ENCODE measurements at regions not wholly inside any gene's neighbourhood (a gene's known extent, or its start where the extent isn't known, plus 50 kb on each side); places are given as distances from the start of the nearest gene placed in this dataset.
"Not testable (repeated sequence)": the region's sequence is repeated elsewhere in the genome, so short reads cannot be mapped to it uniquely, and the experiment has no call there.

- not testable (repeated sequence) for DNase-seq
Measured at GRCh38 chr15:30688684-30689083, 62.8 kb downstream of the ARHGAP11B start.

- DNase-seq = not testable (repeated sequence)
Measured at GRCh38 chr15:30690153-30690552, 64.2 kb downstream of the ARHGAP11B start.

- DNase-seq = not testable (repeated sequence)
Measured at GRCh38 chr15:30695811-30696210, 69.9 kb downstream of the ARHGAP11B start.

DNA sequence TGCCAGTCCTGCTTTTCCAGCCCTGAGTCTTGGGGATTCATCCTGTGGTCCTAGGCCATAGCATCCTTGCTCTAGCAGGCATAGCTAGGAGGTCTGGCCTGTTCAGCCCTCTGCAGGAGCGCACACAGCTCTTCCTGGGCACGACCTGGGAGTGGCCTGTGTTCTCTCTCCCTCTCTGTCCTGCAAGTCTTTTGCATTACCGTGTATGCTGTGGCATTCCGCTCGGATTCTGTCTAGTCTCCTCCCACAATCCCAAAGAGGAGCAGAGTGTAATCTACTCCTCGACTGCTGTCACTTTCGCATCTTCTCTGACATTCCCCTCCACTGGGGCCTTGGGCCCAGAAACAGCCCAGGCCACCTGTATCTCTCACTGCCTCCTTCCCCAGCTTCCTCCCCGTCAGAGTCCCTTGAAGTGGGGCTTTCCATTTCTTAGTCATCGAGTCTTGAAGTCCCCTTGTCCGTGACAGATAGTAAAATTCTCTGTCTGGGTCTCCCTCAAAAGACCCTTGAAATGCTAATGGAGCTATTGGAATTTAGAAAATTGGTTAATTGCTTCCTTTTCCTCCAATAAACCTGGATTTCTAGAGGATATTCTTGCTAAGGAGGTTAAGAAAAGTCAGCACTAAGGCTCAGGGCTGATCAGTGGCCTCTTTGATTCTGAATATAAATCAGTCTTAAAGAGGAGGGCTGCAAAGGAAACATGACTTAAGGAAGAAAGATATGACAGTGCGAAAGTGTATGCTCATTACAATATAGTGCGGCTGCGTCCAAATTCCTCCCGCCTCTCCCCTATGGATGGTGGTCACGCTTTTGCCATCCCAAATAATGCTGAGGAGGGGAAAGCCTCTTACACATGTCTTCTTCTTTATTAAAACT lies 70.7 kb downstream of the ARHGAP11B start:
- not testable (repeated sequence) for DNase-seq

DNA sequence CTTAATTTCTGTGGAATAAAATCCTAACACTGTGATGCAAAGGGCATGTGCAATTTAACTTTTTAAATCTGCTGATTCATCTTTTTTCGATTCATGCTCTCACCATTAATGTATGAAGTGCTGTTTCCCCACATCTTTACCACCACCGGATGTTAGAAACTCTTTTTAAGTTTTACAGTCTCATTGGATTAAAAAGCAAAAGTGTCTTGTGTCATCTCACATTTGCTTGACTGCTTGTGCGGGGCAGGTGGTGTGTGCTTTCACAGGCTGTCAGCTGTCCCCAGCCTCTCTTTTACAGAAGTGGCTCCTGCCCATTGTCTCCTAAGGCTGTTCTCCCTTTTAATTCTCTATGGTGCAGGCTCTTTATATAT lies 71.4 kb downstream of the ARHGAP11B start:
- DNase-seq = not testable (repeated sequence)

DNA sequence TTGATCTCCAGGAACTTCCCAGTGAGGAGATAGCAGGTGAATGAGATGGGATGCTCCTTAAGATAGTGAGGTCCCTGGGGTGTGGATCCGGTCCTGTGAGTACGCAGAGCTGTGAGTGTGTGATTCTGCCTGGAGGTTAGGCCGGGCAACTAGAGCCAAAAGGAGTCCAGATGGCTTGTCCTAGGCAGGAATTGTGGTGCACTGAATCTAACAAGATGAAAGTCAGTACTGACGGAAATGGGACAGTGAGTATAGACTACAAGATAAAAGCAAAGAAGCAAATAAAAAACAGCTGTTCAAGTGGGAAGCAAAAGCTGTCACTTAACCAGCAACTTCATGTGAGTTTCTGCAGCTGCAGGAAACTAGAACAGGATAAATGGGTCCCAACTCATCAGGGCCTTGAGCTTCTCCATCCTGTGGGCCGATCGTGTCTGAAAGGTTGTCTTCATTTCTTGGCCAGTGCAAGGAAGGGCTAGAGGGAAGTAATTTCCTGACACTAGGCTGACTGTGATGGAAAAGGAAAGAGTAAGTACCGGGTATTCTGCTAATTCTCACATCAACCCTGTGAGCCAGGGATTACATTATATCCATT lies 74.2 kb downstream of the ARHGAP11B start:
- not testable (repeated sequence) for DNase-seq

DNA sequence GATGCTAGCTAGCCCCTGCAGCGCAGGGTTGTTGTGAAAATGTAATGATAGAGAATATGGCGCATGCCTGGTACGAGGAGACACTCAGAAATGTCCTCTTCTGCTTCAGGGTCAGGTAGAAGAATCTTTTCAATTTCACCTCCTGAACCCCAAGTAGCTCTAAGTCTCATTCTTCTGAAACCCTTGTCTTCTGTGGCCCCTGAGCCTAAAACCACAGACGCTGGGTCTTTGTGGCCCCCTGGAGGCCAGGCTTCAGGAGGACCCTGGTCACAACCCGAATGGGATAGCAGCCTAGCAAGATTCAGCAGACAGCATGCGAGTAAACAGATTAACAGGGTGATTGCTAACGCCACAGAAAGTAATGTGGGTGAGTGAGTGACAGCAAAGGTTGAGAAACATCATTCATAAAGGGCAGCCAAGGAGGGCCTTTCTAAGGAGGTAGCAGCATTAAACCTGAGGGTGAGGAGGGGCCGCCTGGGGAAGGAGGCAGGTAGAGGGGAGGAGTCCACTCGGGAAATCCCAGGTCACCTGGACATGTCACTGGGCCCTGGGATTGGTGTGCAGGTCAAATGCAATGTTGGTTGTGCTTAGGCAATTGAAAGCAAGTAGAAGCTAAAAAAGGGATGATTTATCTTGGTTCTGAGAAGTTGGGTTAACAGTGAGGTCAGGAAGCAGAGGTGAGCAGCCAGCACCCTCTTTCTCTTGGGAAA lies 82.2 kb downstream of the ARHGAP11B start:
- not testable (repeated sequence) for DNase-seq

DNA sequence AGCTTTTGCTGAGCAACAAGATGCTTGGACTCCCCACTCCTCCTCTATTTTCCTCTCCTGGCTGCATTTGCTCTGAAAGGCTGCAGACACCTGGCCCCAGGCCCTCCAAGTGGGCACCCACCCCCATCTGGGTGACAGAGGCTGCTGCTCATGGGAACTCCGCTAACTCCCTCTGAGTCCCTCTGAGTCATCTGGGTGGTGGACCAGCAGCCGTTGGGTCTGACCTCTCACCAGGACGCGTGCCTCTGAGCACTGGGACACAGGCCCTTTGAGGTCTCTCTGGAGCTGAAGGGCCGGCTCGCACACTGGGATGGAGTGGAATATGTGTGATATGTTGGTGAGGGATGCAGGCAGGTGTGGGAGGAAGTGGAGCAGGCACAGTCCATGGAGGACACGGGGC lies 82.9 kb downstream of the ARHGAP11B start:
- DNase-seq = not testable (repeated sequence)

DNA sequence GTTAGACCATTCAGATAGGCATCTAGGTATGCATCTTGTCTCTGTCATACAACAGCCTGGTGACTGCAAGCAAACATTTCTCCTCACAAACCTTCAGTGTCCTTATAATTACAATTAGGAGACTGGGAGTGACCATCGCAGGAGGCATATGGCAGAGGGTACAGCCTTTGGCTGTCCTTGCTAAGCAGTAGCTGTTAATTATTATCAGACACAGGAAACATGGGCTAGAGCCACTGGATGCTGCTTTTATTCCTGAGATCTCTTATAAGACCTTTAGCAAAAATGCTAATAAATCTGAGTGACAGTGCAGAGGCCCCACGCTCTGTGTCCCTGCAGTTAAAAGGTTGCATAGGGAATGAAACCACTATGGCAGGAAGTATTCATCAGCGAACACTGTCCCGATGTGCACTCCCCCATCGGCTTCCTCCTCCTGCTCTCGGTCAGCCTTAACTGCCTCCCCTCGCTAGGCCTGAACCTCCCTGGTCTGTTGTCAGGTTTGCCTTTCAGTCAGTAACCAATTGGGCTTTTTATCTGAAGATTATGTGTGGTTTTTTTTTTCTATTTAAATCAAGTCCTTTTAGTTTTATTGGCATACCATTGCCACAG lies 92.2 kb downstream of the ARHGAP11B start:
- DNase-seq = not testable (repeated sequence)

DNA sequence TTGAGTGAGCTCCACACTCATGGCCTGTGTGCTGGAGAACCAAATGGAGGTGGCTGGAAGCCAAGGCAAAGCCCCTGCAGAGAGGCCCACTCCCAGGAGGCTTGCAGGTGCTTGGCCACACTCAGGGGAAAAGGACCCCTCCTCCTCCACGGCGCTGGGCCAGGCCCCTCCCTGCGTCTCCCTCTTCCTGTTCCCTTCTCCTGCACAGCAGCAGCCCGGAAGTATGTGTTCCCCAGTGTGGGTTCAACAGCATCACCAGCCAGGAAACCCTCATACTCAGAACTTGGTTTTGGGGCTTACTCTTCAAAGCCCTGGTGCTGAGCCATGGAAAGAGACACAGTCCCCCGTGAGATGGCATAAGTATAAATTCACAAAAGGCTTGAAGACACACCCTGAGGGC lies 93.4 kb downstream of the ARHGAP11B start:
- DNase-seq = not testable (repeated sequence)

DNA sequence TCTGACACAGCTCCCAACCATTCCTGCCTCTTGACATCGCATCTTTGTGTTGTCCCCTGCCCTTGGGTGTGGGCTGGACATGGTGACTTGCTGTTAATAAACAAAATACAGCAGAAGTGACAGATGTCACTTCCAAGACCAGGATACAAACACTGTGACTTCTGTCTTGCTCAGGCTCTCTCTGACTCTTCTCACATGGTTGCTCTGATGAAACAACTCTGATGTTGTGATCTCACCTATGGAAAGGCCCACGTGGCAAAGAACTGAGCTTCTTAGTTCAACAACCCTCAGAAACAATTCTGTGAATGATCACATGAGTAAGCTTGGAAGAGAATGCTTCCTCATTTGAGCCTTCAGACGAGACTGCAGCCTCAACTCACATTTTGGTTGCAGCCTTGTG lies 94.9 kb downstream of the ARHGAP11B start:
- DNase-seq = not testable (repeated sequence)

DNA sequence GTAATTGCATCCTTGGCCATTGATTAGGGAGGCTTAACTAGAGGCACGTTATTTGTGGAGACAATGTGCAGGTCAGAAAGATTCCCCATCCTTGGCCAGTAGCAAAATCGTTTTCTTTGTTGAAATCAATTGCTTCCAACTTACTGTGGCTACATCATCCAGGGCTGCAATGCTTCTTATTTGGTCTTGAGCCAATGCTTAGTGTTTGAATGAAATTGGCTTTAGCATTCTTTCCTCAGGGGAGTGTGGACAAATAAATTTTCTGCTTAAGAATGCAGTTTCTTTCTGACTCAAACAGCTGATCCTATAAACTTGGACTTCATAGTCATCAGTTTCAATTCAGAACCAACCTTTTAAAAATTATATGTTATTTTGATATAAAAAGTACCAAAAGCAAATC lies 95.6 kb downstream of the ARHGAP11B start:
- not testable (repeated sequence) for DNase-seq

- DNase-seq = not testable (repeated sequence)
Measured at GRCh38 chr15:30723540-30724175, 97.7 kb downstream of the ARHGAP11B start.

- DNase-seq = not testable (repeated sequence)
Measured at GRCh38 chr15:30729880-30730590, 104.1 kb downstream of the ARHGAP11B start.

DNA sequence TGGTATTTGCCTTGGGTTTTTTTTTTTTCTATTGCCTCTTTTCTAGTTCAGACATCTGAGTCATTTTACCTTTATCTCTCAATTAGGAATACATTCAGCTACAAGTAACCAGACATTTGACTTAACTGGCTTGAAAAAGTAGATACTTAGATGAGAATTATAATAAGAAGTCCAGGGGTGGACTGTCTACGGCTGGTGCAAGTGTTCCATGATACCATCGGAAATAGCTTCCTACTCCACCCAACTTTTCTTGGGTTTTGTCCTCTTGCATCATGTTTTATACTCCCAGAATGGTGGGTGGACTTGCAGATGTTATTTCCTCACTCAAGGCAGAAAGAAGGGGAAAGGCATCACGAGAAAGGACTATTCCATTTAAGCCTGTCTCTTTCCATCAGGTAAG lies 104.7 kb downstream of the ARHGAP11B start:
- DNase-seq = not testable (repeated sequence)

DNA sequence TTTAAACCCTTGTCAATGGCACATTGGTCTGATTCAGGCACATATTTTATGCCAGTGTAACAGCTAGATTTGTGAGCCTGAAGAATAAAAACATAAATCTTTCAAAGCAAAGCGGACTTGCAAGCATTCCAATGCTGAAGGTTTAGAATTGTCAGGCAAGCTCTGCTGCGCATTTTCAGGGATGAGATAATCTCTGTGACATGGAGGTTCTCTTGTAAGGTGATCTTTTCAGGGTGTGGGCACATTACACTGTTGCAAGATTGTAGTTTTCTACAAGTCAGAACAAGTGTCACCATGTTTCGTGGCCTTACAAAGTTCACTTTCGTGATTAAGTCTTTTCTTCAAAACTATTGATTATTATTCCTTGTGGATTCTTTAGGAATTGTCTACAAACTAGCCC lies 106.2 kb downstream of the ARHGAP11B start:
- DNase-seq = not testable (repeated sequence)

GRCh38 chr15:30735884-30736564 lies 110.1 kb downstream of the ARHGAP11B start:
- not testable (repeated sequence) for DNase-seq

DNA sequence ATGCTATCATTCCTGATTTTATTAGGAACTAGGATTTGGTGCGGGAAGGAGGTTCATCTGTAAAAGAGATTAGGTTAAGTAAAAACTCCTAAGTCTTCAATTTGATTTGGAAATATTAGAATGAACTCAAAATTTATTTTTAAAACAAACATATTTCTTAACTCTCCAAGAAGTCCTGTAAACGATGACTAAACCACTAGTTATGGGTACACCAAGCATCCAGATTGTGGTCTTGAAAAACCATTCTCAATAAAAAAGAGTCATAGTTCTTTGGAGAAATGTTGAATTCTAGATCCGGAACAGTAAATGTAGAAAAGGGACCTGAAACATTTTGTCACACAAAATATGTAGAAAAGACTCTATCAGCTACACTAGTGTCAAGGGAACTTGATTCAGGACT lies 116.9 kb downstream of the ARHGAP11B start:
- not testable (repeated sequence) for DNase-seq

DNA sequence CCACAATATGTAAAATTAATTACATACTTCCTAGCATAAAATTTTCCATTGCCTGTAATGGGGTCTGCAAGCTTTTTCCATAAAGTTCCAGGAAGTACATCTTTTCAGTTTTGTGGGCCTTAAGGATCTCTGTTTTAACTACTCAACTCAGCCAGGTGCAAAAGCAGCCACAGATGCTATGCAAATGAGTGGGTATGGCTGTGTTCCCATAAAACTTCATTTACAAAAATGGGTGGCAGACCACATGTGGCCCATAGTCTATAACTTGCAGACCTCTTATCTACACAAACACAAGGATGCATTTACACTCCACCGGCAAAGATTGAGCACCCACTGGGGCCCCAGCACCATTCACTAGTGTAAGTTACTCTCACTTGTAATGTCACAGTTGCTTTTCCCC lies 123.1 kb downstream of the ARHGAP11B start:
- not testable (repeated sequence) for DNase-seq

DNA sequence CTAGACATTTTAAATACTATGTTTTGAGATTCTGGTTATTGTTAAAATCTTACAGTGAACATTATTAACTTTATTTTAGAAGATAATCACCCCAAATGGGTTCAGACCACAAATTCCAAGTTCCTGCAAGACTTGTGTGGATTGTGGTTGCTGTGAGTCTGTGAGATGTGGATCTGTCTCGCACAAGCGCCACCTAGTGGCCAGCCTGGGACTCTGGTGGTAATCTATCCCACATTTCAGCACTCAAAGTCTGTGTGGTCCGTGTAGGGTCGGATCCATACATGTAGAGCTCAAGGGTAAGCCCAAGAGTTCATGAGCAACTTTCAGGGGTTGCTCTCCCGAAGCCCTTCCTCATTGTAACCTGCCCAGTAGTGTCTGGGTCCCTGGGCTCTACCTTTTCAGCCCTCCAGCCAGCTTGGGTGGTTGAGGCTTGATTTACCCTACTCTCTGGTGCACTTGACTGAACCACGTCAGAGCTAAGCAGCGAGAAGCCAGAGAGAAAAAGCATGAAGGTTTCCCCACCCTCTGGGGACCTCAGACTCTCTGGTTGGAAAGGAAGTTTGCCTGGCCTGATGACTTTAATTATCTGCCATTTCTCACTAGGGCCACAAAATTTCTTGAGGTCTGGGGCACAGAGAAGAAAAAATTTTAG lies 129.2 kb downstream of the ARHGAP11B start:
- not testable (repeated sequence) for DNase-seq

GRCh38 chr15:30760633-30761032 lies 134.7 kb downstream of the ARHGAP11B start:
- not testable (repeated sequence) for DNase-seq

All from retina (tissue), 1 donor.